HG03064 (cell line): ENCODE measurements at regions not wholly inside any gene's neighbourhood (a gene's known extent, or its start where the extent isn't known, plus 50 kb on each side); places are given as distances from the start of the nearest gene placed in this dataset.
A peak's percentile ranks its signal among the peaks of the same experiment; 100 is the strongest.
"Not testable (repeated sequence)": the region's sequence is repeated elsewhere in the genome, so short reads cannot be mapped to it uniquely, and the experiment has no call there.

Experiments used
- ATAC-seq: cut with Tn5 transposase; IDR thresholded peaks from one replicate; pipeline ENCODE4 v1.9.1; 2021; ENCODE audit warnings: low read depth; ENCODE audit not compliant: unreplicated experiment

- ATAC-seq, result not testable (repeated sequence)
Observed at GRCh38 chr4:27075603-27076002, 215.0 kb downstream of the STIM2 start.

GRCh38 chr4:27078934-27079455 is 218.4 kb downstream of the STIM2 start:
- no peak for ATAC-seq

- ATAC-seq, result peak; percentile 52
Observed at GRCh38 chr4:27081675-27082586, 221.3 kb downstream of the STIM2 start.

- ATAC-seq, result no peak
Observed at GRCh38 chr4:27082776-27083175, 222.1 kb downstream of the STIM2 start.

- ATAC-seq, result no peak
Observed at GRCh38 chr4:27084685-27085361, 224.2 kb downstream of the STIM2 start.

GRCh38 chr4:27085396-27085795 is 224.8 kb downstream of the STIM2 start:
- ATAC-seq, result no peak

GRCh38 chr4:27087306-27088045 is 226.8 kb downstream of the STIM2 start:
- no peak for ATAC-seq

GRCh38 chr4:27088491-27088890 is 227.8 kb downstream of the STIM2 start:
- no peak for ATAC-seq

- ATAC-seq, result no peak
Observed at GRCh38 chr4:27089186-27089585, 228.5 kb downstream of the STIM2 start.

GRCh38 chr4:27090406-27090805 is 229.8 kb downstream of the STIM2 start:
- no peak for ATAC-seq

GRCh38 chr4:27094224-27094623 is 233.6 kb downstream of the STIM2 start:
- ATAC-seq, result no peak

- ATAC-seq, result no peak
Observed at GRCh38 chr4:27094783-27095182, 234.1 kb downstream of the STIM2 start.

- no peak for ATAC-seq
Observed at GRCh38 chr4:27096142-27096824, 235.6 kb downstream of the STIM2 start.

- ATAC-seq, result no peak
Observed at GRCh38 chr4:27098034-27098433, 237.4 kb downstream of the STIM2 start.

GRCh38 chr4:27100713-27101112 is 240.1 kb downstream of the STIM2 start:
- ATAC-seq, result no peak

- no peak for ATAC-seq
Observed at GRCh38 chr4:27101126-27101525, 240.5 kb downstream of the STIM2 start.

- no peak for ATAC-seq
Observed at GRCh38 chr4:27101561-27101960, 240.9 kb downstream of the STIM2 start.

GRCh38 chr4:27111627-27112026 is 251.0 kb downstream of the STIM2 start:
- ATAC-seq, result no peak

- no peak for ATAC-seq
Observed at GRCh38 chr4:27112587-27112986, 251.9 kb downstream of the STIM2 start.

GRCh38 chr4:27115221-27115620 is 254.6 kb downstream of the STIM2 start:
- no peak for ATAC-seq
